ENCODE measurements at regions not wholly inside any gene's neighbourhood (a gene's known extent, or its start where the extent isn't known, plus 50 kb on each side); places are given as distances from the start of the nearest gene placed in this dataset.

- TF ChIP-seq CTCF (IDR thresholded peaks at IDR 0.05) = no peak
- DNase-seq (ENCODE audit: low spot score) = no peak
- no peak overlapping the region for H3K4me3 Mint-ChIP-seq (ENCODE audit: unreplicated experiment)
- H3K4me1 Mint-ChIP-seq (ENCODE audit: low read depth) = peaks cover 4% of the 10 kb centered on the region
- H3K27me3 Mint-ChIP-seq (ENCODE audit: low read depth) = peaks cover 37% of the 10 kb centered on the region
- H3K27ac Mint-ChIP-seq (ENCODE audit: unreplicated experiment) = no peak overlapping the region
- peaks cover 4% of the 10 kb centered on the region for H3K9me3 Mint-ChIP-seq (ENCODE audit: low read depth)
- H3K36me3 Mint-ChIP-seq (ENCODE audit: low read depth) = peaks cover 3% of the 10 kb centered on the region
These were observed 129.4 kb downstream of the WDR11 start for GRCh38 chr10:120980279-120981255.

- TF ChIP-seq CTCF (IDR thresholded peaks at IDR 0.05) = no peak
- no peak overlapping the region for H3K27ac Mint-ChIP-seq (ENCODE audit: unreplicated experiment)
- no peaks in the 10 kb centered on the region for H3K36me3 Mint-ChIP-seq (ENCODE audit: low read depth)
- H3K27me3 Mint-ChIP-seq (ENCODE audit: low read depth) = peaks cover 33% of the 10 kb centered on the region
- no peak for DNase-seq (ENCODE audit: low spot score)
- no peaks in the 10 kb centered on the region for H3K9me3 Mint-ChIP-seq (ENCODE audit: low read depth)
- peaks cover 4% of the 10 kb centered on the region for H3K4me1 Mint-ChIP-seq (ENCODE audit: low read depth)
- no peak overlapping the region for H3K4me3 Mint-ChIP-seq (ENCODE audit: unreplicated experiment)
These were observed 130.6 kb downstream of the WDR11 start for GRCh38 chr10:120981601-120982391.

- no peak for DNase-seq (ENCODE audit: low spot score)
- peaks cover 30% of the 10 kb centered on the region for H3K27me3 Mint-ChIP-seq (ENCODE audit: low read depth)
- H3K4me1 Mint-ChIP-seq (ENCODE audit: low read depth) = peaks cover 4% of the 10 kb centered on the region
- H3K36me3 Mint-ChIP-seq (ENCODE audit: low read depth) = no peaks in the 10 kb centered on the region
- no peak for TF ChIP-seq CTCF (IDR thresholded peaks at IDR 0.05)
- H3K9me3 Mint-ChIP-seq (ENCODE audit: low read depth) = no peaks in the 10 kb centered on the region
- H3K4me3 Mint-ChIP-seq (ENCODE audit: unreplicated experiment) = no peak overlapping the region
- H3K27ac Mint-ChIP-seq (ENCODE audit: unreplicated experiment) = no peak overlapping the region
These were observed 131.3 kb downstream of the WDR11 start for GRCh38 chr10:120982507-120982906.

GRCh38 chr10:120983721-120984120 lies 132.6 kb downstream of the WDR11 start:
- Mint-ChIP-seq H3K27ac (ENCODE audit: unreplicated experiment) (no peak overlapping the region), H3K4me1 (ENCODE audit: low read depth) (peaks cover 4% of the 10 kb centered on the region), H3K36me3 (ENCODE audit: low read depth) (no peaks in the 10 kb centered on the region), H3K4me3 (ENCODE audit: unreplicated experiment) (no peak overlapping the region), H3K27me3 (ENCODE audit: low read depth) (peaks cover 25% of the 10 kb centered on the region), H3K9me3 (ENCODE audit: low read depth) (no peaks in the 10 kb centered on the region)
- no peak for TF ChIP-seq CTCF (IDR thresholded peaks at IDR 0.05)
- no peak for DNase-seq (ENCODE audit: low spot score)

- H3K4me3 Mint-ChIP-seq (ENCODE audit: unreplicated experiment) = no peak overlapping the region
- no peaks in the 10 kb centered on the region for H3K36me3 Mint-ChIP-seq (ENCODE audit: low read depth)
- H3K9me3 Mint-ChIP-seq (ENCODE audit: low read depth) = peaks cover 2% of the 10 kb centered on the region
- DNase-seq (ENCODE audit: low spot score) = no peak
- H3K27ac Mint-ChIP-seq (ENCODE audit: unreplicated experiment) = no peak overlapping the region
- no peak for TF ChIP-seq CTCF (IDR thresholded peaks at IDR 0.05)
- peaks cover 4% of the 10 kb centered on the region for H3K4me1 Mint-ChIP-seq (ENCODE audit: low read depth)
- H3K27me3 Mint-ChIP-seq (ENCODE audit: low read depth) = peaks cover 20% of the 10 kb centered on the region
These were observed 133.1 kb downstream of the WDR11 start for GRCh38 chr10:120984221-120984620.

Measured in chondrocyte (in vitro differentiated cells).